OCI-LY7 (cell line): ENCODE measurements at regions not wholly inside any gene's neighbourhood (a gene's known extent, or its start where the extent isn't known, plus 50 kb on each side); places are given as distances from the start of the nearest gene placed in this dataset.

Experiments used
- BruUV-seq: library from RNA; stranded (reverse); fragments of 400-500 nt; replicated peaks from 2 replicates; lab custom pipeline; 2021; lab: Mats Ljungman, UMichigan
- CTCF ChIA-PET: fragments of 300-600 bp; sonication (Branson Sonifier 250); formaldehyde crosslinking; loops from one replicate; lab custom pipeline; 2022; ENCODE audit warnings: antibody characterized with exemption; ENCODE audit not compliant: unreplicated experiment; lab: Charles Lee
- POLR2A ChIA-PET: fragments of 300-600 bp; sonication (Branson Sonifier 250); formaldehyde crosslinking; loops from one replicate; lab custom pipeline; 2022; ENCODE audit warnings: antibody characterized with exemption; lab: Charles Lee
- DNase-seq: peaks from one replicate; pipeline ENCODE4 v3.0.0-alpha.2; 2015; ENCODE audit warnings: low spot score
- H2AFZ ChIP-seq: fragments of 200-600 bp; sonication (generic), shearing (Covaris generic); 2 replicates; pipeline ENCODE4 v1.6.1; 2014; ENCODE audit warnings: mild to moderate bottlenecking, antibody characterized with exemption, low read length, moderate library complexity
- H3K27ac ChIP-seq: fragments of 200-600 bp; sonication (generic); 2 replicates; pipeline ENCODE4 v1.5.1; 2014; ENCODE audit warnings: mixed run types, low read depth, mild to moderate bottlenecking, moderate library complexity, low read length, inconsistent platforms; ENCODE audit not compliant: poor library complexity, severe bottlenecking
- H3K36me3 ChIP-seq: fragments of 200-600 bp; sonication (generic); 2 replicates; pipeline ENCODE4 v1.6.1; 2014; ENCODE audit warnings: mild to moderate bottlenecking, antibody characterized with exemption, low read length, moderate library complexity, mixed read lengths; ENCODE audit not compliant: insufficient read depth
- H3K4me1 ChIP-seq: fragments of 200-600 bp; sonication (generic); 2 replicates; pipeline ENCODE4 v1.5.1; 2014; ENCODE audit warnings: mild to moderate bottlenecking, low read length; ENCODE audit not compliant: insufficient read depth, poor library complexity, severe bottlenecking
- H3K4me2 ChIP-seq: fragments of 200-600 bp; sonication (generic); 2 replicates; pipeline ENCODE4 v1.6.1; 2014; ENCODE audit warnings: mild to moderate bottlenecking, low read length
- H3K4me3 ChIP-seq: fragments of 200-600 bp; sonication (generic); 2 replicates; pipeline ENCODE4 v1.5.1; 2014; ENCODE audit warnings: mild to moderate bottlenecking, low read depth, low read length; ENCODE audit not compliant: poor library complexity, severe bottlenecking
- H3K79me2 ChIP-seq: fragments of 200-600 bp; sonication (generic); 2 replicates; pipeline ENCODE4 v1.6.1; 2016; ENCODE audit warnings: low read depth, mild to moderate bottlenecking, low read length, moderate library complexity, mixed read lengths; ENCODE audit not compliant: insufficient read depth
- H3K9me2 ChIP-seq: fragments of 200-600 bp; sonication (generic); 2 replicates; pipeline ENCODE4 v1.6.1; 2016; ENCODE audit warnings: mild to moderate bottlenecking, low read length, mixed read lengths; ENCODE audit not compliant: insufficient read depth
- H3K9me3 ChIP-seq: fragments of 200-600 bp; sonication (generic); 2 replicates; pipeline ENCODE4 v1.6.1; 2014; ENCODE audit warnings: mild to moderate bottlenecking, mixed run types, low read length, mixed read lengths
- H4K20me1 ChIP-seq: fragments of 200-600 bp; sonication (generic); 2 replicates; pipeline ENCODE4 v1.6.1; 2014; ENCODE audit warnings: mild to moderate bottlenecking, antibody characterized with exemption, low read length, moderate library complexity, mixed read lengths; ENCODE audit not compliant: insufficient read depth
- CTCF ChIP-seq: fragments of 200-600 bp; sonication (generic); conservative IDR thresholded peaks from 2 replicates; pipeline ENCODE4 v1.5.1; 2014; ENCODE audit warnings: mild to moderate bottlenecking, antibody characterized with exemption, low read length, moderate library complexity, mixed read lengths
- EZH2phosphoT487 ChIP-seq: fragments of 200-600 bp; sonication (generic); IDR thresholded peaks from 2 replicates; pipeline ENCODE4 v1.6.1; 2018; ENCODE audit warnings: low read depth, borderline replicate concordance, mild to moderate bottlenecking, mixed run types, antibody characterized with exemption, low read length, moderate library complexity, mixed read lengths
- intact Hi-C: fragments of 100-400 bp; cut with micrococcal nuclease; formaldehyde crosslinking; loops from one replicate; pipeline ENCODE4 v1.10.0; 2022; ENCODE audit not compliant: unreplicated experiment

GRCh38 chr4:73685052-73685451, 55.3 kb upstream of the CXCL8 start:
- no peak overlapping the region for H3K27ac ChIP-seq
- H4K20me1 ChIP-seq, result no peaks in the 10 kb centered on the region
- intact Hi-C loops, result no loop called here
- no peak overlapping the region for H2AFZ ChIP-seq
- ChIA-PET CTCF (no interaction called here), POLR2A (no interaction called here)
- no peak for DNase-seq
- no peaks in the 10 kb centered on the region for H3K9me2 ChIP-seq
- H3K9me3 ChIP-seq, result no peaks in the 10 kb centered on the region
- no peaks in the 10 kb centered on the region for H3K4me1 ChIP-seq
- H3K4me3 ChIP-seq, result no peak overlapping the region
- H3K36me3 ChIP-seq, result no peaks in the 10 kb centered on the region
- H3K79me2 ChIP-seq, result no peaks in the 10 kb centered on the region
- H3K4me2 ChIP-seq, result no peak overlapping the region
- no TSS peak for BruUV-seq
- TF ChIP-seq EZH2phosphoT487 (no peak), CTCF (no peak)

- Histone ChIP-seq H3K27ac (no peak overlapping the region), H3K36me3 (no peaks in the 10 kb centered on the region), H4K20me1 (no peaks in the 10 kb centered on the region), H3K9me2 (no peaks in the 10 kb centered on the region), H2AFZ (no peak overlapping the region), H3K79me2 (no peaks in the 10 kb centered on the region), H3K4me3 (no peak overlapping the region), H3K9me3 (no peaks in the 10 kb centered on the region), H3K4me1 (no peaks in the 10 kb centered on the region), H3K4me2 (no peak overlapping the region)
- no TSS peak for BruUV-seq
- POLR2A ChIA-PET, result interaction anchor here (1.5 kb wide), 1 partner anchor 12 kb away, joined by 7 read pairs; no protein-coding TSS in a partner anchor
- TF ChIP-seq EZH2phosphoT487 (no peak), CTCF (no peak)
- intact Hi-C loops, result no loop called here
- no peak for DNase-seq
- CTCF ChIA-PET, result no interaction called here
These were observed 52.9 kb upstream of the CXCL8 start for GRCh38 chr4:73687421-73687820.

GRCh38 chr4:73690051-73690738, 50.2 kb upstream of the CXCL8 start:
- H3K36me3 ChIP-seq, result no peaks in the 10 kb centered on the region
- no peaks in the 10 kb centered on the region for H3K9me3 ChIP-seq
- H3K4me3 ChIP-seq, result no peak overlapping the region
- ChIA-PET POLR2A (interaction anchor here (0.6 kb wide), 1 partner anchor 338 kb away, joined by 4 read pairs; no protein-coding TSS in a partner anchor), CTCF (no interaction called here)
- H3K9me2 ChIP-seq, result no peaks in the 10 kb centered on the region
- no peaks in the 10 kb centered on the region for H3K4me1 ChIP-seq
- BruUV-seq, result no TSS peak
- no peak overlapping the region for H3K4me2 ChIP-seq
- TF ChIP-seq CTCF (no peak), EZH2phosphoT487 (no peak)
- no peak for DNase-seq
- no peaks in the 10 kb centered on the region for H4K20me1 ChIP-seq
- intact Hi-C loops, result no loop called here
- H3K79me2 ChIP-seq, result no peaks in the 10 kb centered on the region
- H2AFZ ChIP-seq, result no peak overlapping the region
- no peak overlapping the region for H3K27ac ChIP-seq
